GM18870 (cell line): ENCODE measurements at regions not wholly inside any gene's neighbourhood (a gene's known extent, or its start where the extent isn't known, plus 50 kb on each side); places are given as distances from the start of the nearest gene placed in this dataset.
"Not testable (repeated sequence)": the region's sequence is repeated elsewhere in the genome, so short reads cannot be mapped to it uniquely, and the experiment has no call there.

ENCODE experiments used
- ATAC-seq: cut with Tn5 transposase; IDR thresholded peaks from one replicate; pipeline ENCODE4 v1.9.1; 2021; ENCODE audit warnings: moderate library complexity; ENCODE audit not compliant: unreplicated experiment

GRCh38 chr4:26199596-26199995 is 121.2 kb upstream of the RBPJ start:
- ATAC-seq = no peak

- no peak for ATAC-seq
These were observed 119.7 kb upstream of the RBPJ start for GRCh38 chr4:26201120-26201519.

- no peak for ATAC-seq
These were observed 116.5 kb upstream of the RBPJ start for GRCh38 chr4:26204249-26204825.

- no peak for ATAC-seq
These were observed 115.9 kb upstream of the RBPJ start for GRCh38 chr4:26204911-26205370.

GRCh38 chr4:26206339-26206738 is 114.5 kb upstream of the RBPJ start:
- ATAC-seq = no peak

GRCh38 chr4:26206999-26207398 is 113.8 kb upstream of the RBPJ start:
- ATAC-seq = no peak

- ATAC-seq = no peak
These were observed 113.2 kb upstream of the RBPJ start for GRCh38 chr4:26207631-26208030.

GRCh38 chr4:26208237-26208994 is 112.4 kb upstream of the RBPJ start:
- ATAC-seq = no peak

- not testable (repeated sequence) for ATAC-seq
These were observed 111.4 kb upstream of the RBPJ start for GRCh38 chr4:26209378-26209777.

GRCh38 chr4:26212528-26212927 is 108.3 kb upstream of the RBPJ start:
- no peak for ATAC-seq

- ATAC-seq = no peak
These were observed 107.5 kb upstream of the RBPJ start for GRCh38 chr4:26213317-26213716.

GRCh38 chr4:26214994-26215393 is 105.8 kb upstream of the RBPJ start:
- ATAC-seq = no peak

- ATAC-seq = no peak
These were observed 105.1 kb upstream of the RBPJ start for GRCh38 chr4:26215725-26216124.

GRCh38 chr4:26217481-26217880 is 103.3 kb upstream of the RBPJ start:
- no peak for ATAC-seq

- ATAC-seq = peak; percentile 78
These were observed 102.7 kb upstream of the RBPJ start for GRCh38 chr4:26217961-26218676.

- no peak for ATAC-seq
These were observed 101.9 kb upstream of the RBPJ start for GRCh38 chr4:26218677-26219605.

- ATAC-seq = no peak
These were observed 100.1 kb upstream of the RBPJ start for GRCh38 chr4:26220696-26221095.

- ATAC-seq = no peak
These were observed 97.7 kb upstream of the RBPJ start for GRCh38 chr4:26223155-26223554.

- no peak for ATAC-seq
These were observed 94.0 kb upstream of the RBPJ start for GRCh38 chr4:26226629-26227376.

- no peak for ATAC-seq
These were observed 93.1 kb upstream of the RBPJ start for GRCh38 chr4:26227601-26228229.
